Pancreas (tissue), 10 donors: ENCODE measurements at regions not wholly inside any gene's neighbourhood (a gene's known extent, or its start where the extent isn't known, plus 50 kb on each side); places are given as distances from the start of the nearest gene placed in this dataset.

Experiments
- ATAC-seq, 4 donors: fragments of 200-7000 bp; cut with Tn5 transposase; one replicate each; pipeline versions ENCODE4 v1.8.0 to v1.9.1; 2020; ENCODE audit warnings: mild to moderate bottlenecking in 4 of 4, moderate library complexity in 4 of 4
- DNase-seq, 6 donors: peaks; one replicate each; pipeline ENCODE4 v3.0.0-alpha.2; 2020
- FAIRE-seq: peaks from 2 replicates; lab custom pipeline; 2012; peaks lifted over from hg19 to GRCh38; lab: Jason Lieb, UNC
- H3K27ac ChIP-seq, 4 donors: fragments of 200-600 bp; sonication (generic); 1 replicate in 3 of 4; 2 replicates in 1 of 4; pipeline versions ENCODE4 v1.5.0 to v1.8.0; 2020
- H3K27me3 ChIP-seq, 4 donors: fragments of 200-600 bp; one replicate each; pipeline ENCODE4 v1.8.0; 2021
- H3K36me3 ChIP-seq, 3 donors: fragments of 200-600 bp; sonication (generic) in 1 of 3; one replicate each; pipeline versions ENCODE4 v1.5.0 to v1.8.0; 2020 to 2021
- H3K4me1 ChIP-seq, 3 donors: fragments of 200-600 bp; one replicate each; pipeline ENCODE4 v1.8.0; 2021
- H3K4me3 ChIP-seq, 4 donors: fragments of 200-600 bp; sonication (generic) in 2 of 4; one replicate each; pipeline versions ENCODE4 v1.5.0 to v1.8.0; 2020 to 2021
- H3K9me3 ChIP-seq, 4 donors: fragments of 200-600 bp; one replicate each; pipeline ENCODE4 v1.8.0; 2021
- CTCF ChIP-seq, 4 donors: fragments of 200-600 bp; sonication (generic) in 3 of 4; IDR thresholded peaks; one replicate each; pipeline versions ENCODE4 v1.5.0 to v1.8.0; 2021; ENCODE audit warnings: antibody characterized with exemption in 4 of 4
- WGBS, 2 donors: extraction: QIAGEN DNeasy Blood & Tissue Kit; methylation state at CpG; one replicate each; pipeline ENCODE4 v1.1.7; 2013; 5-methylcytosine and 5-hydroxymethylcytosine counted together
- intact Hi-C, 3 donors: fragments of 100-400 bp; cut with DNase I; formaldehyde crosslinking; loops; one replicate each; pipeline versions ENCODE4 v1.11.1 to v1.14.2; 2022
- donor health status: healthy with polysubstance abuse.
- donor health status: DM: no; HTN: no; CAD: no; lungs with moderate emphysema.
- donor health status: DM: no; HTN: no; CAD: no.
- donor health status: control.
- donor health status: control.
- donor health status: Bipolar disorder and iron deficiency.
- donor health status: DM: yes; HTN: yes; CAD: no.
- donor health status: DM: no; HTN: no; CAD: no.
- donor health status: DM: no; HTN: no; CAD: no.
- donor health status: DM: yes; HTN: yes; CAD: no.

GRCh38 chr9:108003526-108003925 is 514.0 kb upstream of the KLF4 start:
- Histone ChIP-seq H3K4me3 (no peak overlapping the region), H3K9me3 (no peaks in the 10 kb centered on the region), H3K27ac (no peak overlapping the region), H3K4me1 (no peaks in the 10 kb centered on the region), H3K36me3 (no peaks in the 10 kb centered on the region), H3K27me3 (no peaks in the 10 kb centered on the region)
- no peak for FAIRE-seq
- intact Hi-C loops: no loop called here
- ATAC-seq: no peak
- TF ChIP-seq CTCF (IDR thresholded peaks at IDR 0.05): no peak
- no peak for DNase-seq
- WGBS, 2 donors: 66 to 75% methylated on average over 5 of the region's 5 CpGs

- H3K27me3 ChIP-seq: no peaks in the 10 kb centered on the region
- FAIRE-seq (no peak), DNase-seq (peak in 1 of 6 donors; percentile 17), ATAC-seq (peak in 2 of 4 donors; percentile 41 to 58)
- no peak overlapping the region for H3K27ac ChIP-seq
- intact Hi-C loops: no loop called here
- H3K36me3 ChIP-seq: no peaks in the 10 kb centered on the region
- no peak overlapping the region for H3K4me3 ChIP-seq
- 57 to 70% methylated on average over 15 of the region's 15 CpGs for WGBS, 2 donors
- H3K9me3 ChIP-seq: no peaks in the 10 kb centered on the region
- no peak for TF ChIP-seq CTCF (IDR thresholded peaks at IDR 0.05)
- no peaks in the 10 kb centered on the region for H3K4me1 ChIP-seq
These were observed 512.9 kb upstream of the KLF4 start for GRCh38 chr9:108002371-108002956.

- intact Hi-C loops: no loop called here
- 48 to 70% methylated on average over 4 of the region's 4 CpGs for WGBS, 2 donors
- ATAC-seq: no peak
These were observed 511.7 kb upstream of the KLF4 start for GRCh38 chr9:108001237-108001636.

GRCh38 chr9:107999890-108000289 is 510.3 kb upstream of the KLF4 start:
- no peak for TF ChIP-seq CTCF (IDR thresholded peaks at IDR 0.05)
- DNase-seq (no peak), FAIRE-seq (no peak), ATAC-seq (no peak)
- H3K4me1 ChIP-seq: no peaks in the 10 kb centered on the region
- no peaks in the 10 kb centered on the region for H3K27me3 ChIP-seq
- H3K9me3 ChIP-seq: no peaks in the 10 kb centered on the region
- H3K27ac ChIP-seq: no peak overlapping the region
- H3K4me3 ChIP-seq: no peak overlapping the region
- H3K36me3 ChIP-seq: no peaks in the 10 kb centered on the region
- WGBS, 2 donors: 62 to 72% methylated on average over 2 of the region's 2 CpGs
- intact Hi-C loops: no loop called here

More at GRCh38 chr9:108001237-108001636, 511.7 kb upstream of the KLF4 start:
- no peak for TF ChIP-seq CTCF (IDR thresholded peaks at IDR 0.05)
- no peaks in the 10 kb centered on the region for H3K4me1 ChIP-seq
- no peak overlapping the region for H3K27ac ChIP-seq
- H3K9me3 ChIP-seq: no peaks in the 10 kb centered on the region
- H3K36me3 ChIP-seq: no peaks in the 10 kb centered on the region
- DNase-seq (no peak), FAIRE-seq (no peak)
- no peaks in the 10 kb centered on the region for H3K27me3 ChIP-seq
- H3K4me3 ChIP-seq: no peak overlapping the region

- ATAC-seq (no peak), DNase-seq (no peak), FAIRE-seq (no peak)
- TF ChIP-seq CTCF (IDR thresholded peaks at IDR 0.05): no peak
- WGBS, 2 donors: 14 to 18% methylated on average over 5 of the region's 5 CpGs
- no peaks in the 10 kb centered on the region for H3K36me3 ChIP-seq
- H3K4me1 ChIP-seq: no peaks in the 10 kb centered on the region
- no peak overlapping the region for H3K27ac ChIP-seq
- no peak overlapping the region for H3K4me3 ChIP-seq
- intact Hi-C loops: no loop called here
- H3K9me3 ChIP-seq: no peaks in the 10 kb centered on the region
- no peaks in the 10 kb centered on the region for H3K27me3 ChIP-seq
These were observed 509.4 kb upstream of the KLF4 start for GRCh38 chr9:107999011-107999410.
